Amygdala (tissue), 56 donors: ENCODE measurements at regions not wholly inside any gene's neighbourhood (a gene's known extent, or its start where the extent isn't known, plus 50 kb on each side); places are given as distances from the start of the nearest gene placed in this dataset.

Experiments
- DNase-seq, 56 donors: peaks; one replicate each; lab custom pipeline; 2025; lab: John Stamatoyannopoulos, UW

GRCh38 chr10:2303169-2303568 lies 565.8 kb upstream of the ADARB2 start:
- no peak for DNase-seq

GRCh38 chr10:2301227-2301626 lies 563.9 kb upstream of the ADARB2 start:
- DNase-seq, result no peak

GRCh38 chr10:2300231-2300630 lies 562.9 kb upstream of the ADARB2 start:
- no peak for DNase-seq

GRCh38 chr10:2296179-2296891 lies 559.0 kb upstream of the ADARB2 start:
- DNase-seq, result no peak

- DNase-seq, result no peak
Observed at GRCh38 chr10:2294739-2295138, 557.4 kb upstream of the ADARB2 start.

GRCh38 chr10:2284071-2284470 lies 546.7 kb upstream of the ADARB2 start:
- DNase-seq, result no peak

GRCh38 chr10:2282202-2282601 lies 544.9 kb upstream of the ADARB2 start:
- DNase-seq, result no peak

- no peak for DNase-seq
Observed at GRCh38 chr10:2280713-2281300, 543.5 kb upstream of the ADARB2 start.

GRCh38 chr10:2279711-2280110 lies 542.4 kb upstream of the ADARB2 start:
- DNase-seq, result no peak

GRCh38 chr10:2278363-2278762 lies 541.0 kb upstream of the ADARB2 start:
- no peak for DNase-seq

GRCh38 chr10:2263561-2263960 lies 526.2 kb upstream of the ADARB2 start:
- no peak for DNase-seq

- DNase-seq, result no peak
Observed at GRCh38 chr10:2262878-2263277, 525.6 kb upstream of the ADARB2 start.

GRCh38 chr10:2262333-2262732 lies 525.0 kb upstream of the ADARB2 start:
- DNase-seq, result no peak

GRCh38 chr10:2256241-2256640 lies 518.9 kb upstream of the ADARB2 start:
- DNase-seq, result no peak

GRCh38 chr10:2252096-2252495 lies 514.8 kb upstream of the ADARB2 start:
- no peak for DNase-seq

GRCh38 chr10:2251631-2252030 lies 514.3 kb upstream of the ADARB2 start:
- DNase-seq, result no peak

- DNase-seq, result no peak
Observed at GRCh38 chr10:2246747-2247146, 509.4 kb upstream of the ADARB2 start.

- no peak for DNase-seq
Observed at GRCh38 chr10:2245580-2245979, 508.3 kb upstream of the ADARB2 start.

GRCh38 chr10:2244471-2244870 lies 507.1 kb upstream of the ADARB2 start:
- DNase-seq, result no peak

- DNase-seq, result no peak
Observed at GRCh38 chr10:2236876-2237275, 499.6 kb upstream of the ADARB2 start.

- DNase-seq, result no peak
Observed at GRCh38 chr10:2232479-2232878, 495.2 kb upstream of the ADARB2 start.

GRCh38 chr10:2230478-2230877 lies 493.2 kb upstream of the ADARB2 start:
- no peak for DNase-seq
